GM19099 (cell line): ENCODE measurements at regions not wholly inside any gene's neighbourhood (a gene's known extent, or its start where the extent isn't known, plus 50 kb on each side); places are given as distances from the start of the nearest gene placed in this dataset.

Experiments
- POLR2A ChIP-seq: IDR thresholded peaks from 3 replicates; pipeline ENCODE4 v1.6.1; 2011; ENCODE audit warnings: low read depth; ENCODE audit not compliant: insufficient read length; ENCODE audit errors: extremely low read depth

DNA sequence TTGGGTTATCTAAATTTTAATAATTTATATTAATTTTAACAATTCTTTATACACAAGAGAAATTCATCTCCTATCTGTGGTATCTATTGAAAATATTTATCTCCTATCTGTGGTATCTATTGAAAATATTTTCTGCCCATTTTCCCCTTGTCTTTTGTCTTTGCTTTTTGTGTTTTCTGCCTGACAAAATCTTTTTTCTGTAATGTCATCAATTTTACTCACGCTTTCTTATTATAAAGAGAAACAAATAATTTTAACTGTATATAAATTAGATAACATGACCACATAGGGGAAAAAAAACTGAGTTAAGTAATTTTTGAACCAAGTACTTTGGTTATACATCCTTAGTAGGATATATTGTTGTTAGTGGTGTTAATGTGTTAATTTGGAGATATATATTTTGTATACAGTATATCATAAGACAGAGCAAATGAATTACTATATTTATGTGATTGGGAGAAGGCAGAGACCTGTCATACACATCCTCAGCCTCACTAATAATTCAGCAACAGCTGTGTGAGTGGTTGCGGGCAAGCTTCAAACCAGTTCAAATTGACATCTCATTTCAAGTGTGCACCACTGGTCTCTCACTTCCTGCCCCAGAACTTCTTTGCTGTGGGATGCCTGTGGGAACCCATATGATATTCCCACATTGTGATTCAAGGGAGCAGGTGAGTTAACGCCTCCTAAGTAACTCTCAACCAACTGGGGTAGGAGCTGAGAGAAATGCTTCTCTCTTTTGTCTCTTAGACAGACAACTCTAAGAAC is 292.4 kb downstream of the SP3 start:
- no peak for TF ChIP-seq POLR2A

GRCh38 chr2:173673640-173674039 is 291.5 kb downstream of the SP3 start:
- TF ChIP-seq POLR2A, result no peak

- TF ChIP-seq POLR2A, result no peak
Observed at GRCh38 chr2:173676647-173677046, 288.5 kb downstream of the SP3 start.

GRCh38 chr2:173678186-173678585 is 287.0 kb downstream of the SP3 start:
- no peak for TF ChIP-seq POLR2A

DNA sequence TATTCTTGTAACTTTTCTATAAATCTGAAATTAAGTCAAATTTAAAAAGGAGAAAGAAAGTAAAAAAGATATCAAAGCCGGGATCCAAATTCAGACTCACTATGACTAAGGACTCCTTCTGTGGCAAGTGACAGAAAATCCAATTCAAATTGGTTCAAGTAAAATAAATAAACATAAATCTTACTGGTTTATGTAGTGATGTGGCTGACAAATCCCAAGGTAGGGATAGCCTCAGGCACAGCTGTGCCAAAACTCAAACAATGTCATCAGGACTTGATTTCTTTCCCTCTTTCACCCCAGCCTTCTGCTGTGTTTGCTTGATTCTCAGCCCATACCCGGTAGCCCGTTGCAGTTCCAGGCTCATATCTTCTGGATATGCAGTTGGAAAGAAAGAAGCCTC is 284.6 kb downstream of the SP3 start:
- TF ChIP-seq POLR2A, result no peak

GRCh38 chr2:173681881-173682650 is 283.1 kb downstream of the SP3 start:
- TF ChIP-seq POLR2A, result no peak

DNA sequence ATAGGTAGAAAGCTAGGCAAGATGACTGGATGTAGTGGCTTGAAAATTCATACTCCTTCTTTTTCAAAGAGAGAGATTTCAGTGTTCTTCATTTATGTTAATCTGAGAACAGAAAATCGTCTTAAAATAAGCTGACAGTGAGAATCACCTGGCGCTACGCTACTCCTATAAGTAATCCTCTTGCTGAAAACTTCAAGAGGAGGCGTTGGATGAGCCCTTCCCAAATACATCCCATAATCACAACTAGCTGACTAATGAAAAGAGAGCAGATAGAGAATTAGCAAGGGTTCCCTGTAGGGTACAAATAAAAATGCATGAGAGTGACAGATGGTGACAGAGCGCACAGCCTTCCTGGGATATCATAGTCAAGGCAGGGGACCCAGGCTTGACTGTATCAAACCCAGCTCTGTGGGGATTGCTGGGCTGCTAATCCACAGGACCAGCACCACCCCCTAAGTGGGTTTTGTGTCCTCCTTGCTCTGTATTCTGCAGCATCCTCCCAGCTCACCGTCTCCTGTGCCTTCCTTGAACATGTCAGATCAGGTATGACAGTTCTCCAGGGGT is 280.2 kb downstream of the SP3 start:
- no peak for TF ChIP-seq POLR2A

- TF ChIP-seq POLR2A, result no peak
Observed at GRCh38 chr2:173690349-173690748, 274.8 kb downstream of the SP3 start.

- no peak for TF ChIP-seq POLR2A
Observed at GRCh38 chr2:173692068-173692467, 273.1 kb downstream of the SP3 start.

- TF ChIP-seq POLR2A, result no peak
Observed at GRCh38 chr2:173693044-173693589, 272.1 kb downstream of the SP3 start.

GRCh38 chr2:173696274-173696673 is 268.9 kb downstream of the SP3 start:
- TF ChIP-seq POLR2A, result no peak

DNA sequence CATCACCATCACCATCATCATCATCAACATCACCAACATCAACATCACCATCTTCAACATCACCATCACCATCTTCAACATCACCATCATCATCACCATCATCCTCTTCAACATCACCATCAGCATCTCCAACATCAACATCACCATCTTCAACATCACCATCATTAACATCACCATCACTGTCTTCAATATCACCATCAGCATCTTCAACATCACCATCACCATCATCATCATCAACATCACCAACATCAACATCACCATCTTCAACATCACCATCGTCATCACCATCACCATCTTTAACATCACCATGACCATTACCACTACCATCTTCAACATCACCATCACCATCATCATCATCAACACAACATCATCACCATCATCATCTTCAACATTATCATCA is 267.2 kb downstream of the SP3 start:
- TF ChIP-seq POLR2A, result no peak

- TF ChIP-seq POLR2A, result no peak
Observed at GRCh38 chr2:173705656-173706055, 259.5 kb downstream of the SP3 start.

DNA sequence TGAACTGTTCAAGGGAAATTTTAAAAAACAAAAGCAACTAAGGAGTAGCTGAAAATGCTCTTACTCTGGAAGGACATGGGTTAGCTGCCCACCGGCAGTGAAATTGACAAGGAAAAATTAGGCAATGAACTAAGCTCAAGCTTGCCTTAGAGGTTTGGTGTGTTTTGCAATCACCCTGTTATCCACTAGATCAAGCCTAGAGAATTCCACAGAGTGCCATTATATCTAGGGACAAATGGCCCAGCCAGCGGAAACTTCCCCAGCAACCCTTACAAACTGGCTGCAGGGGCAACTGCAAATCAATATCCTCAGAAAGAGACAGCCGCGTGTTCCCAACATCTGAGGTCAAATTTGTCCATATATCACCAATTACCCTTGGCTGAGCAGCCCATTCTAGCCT is 258.2 kb downstream of the SP3 start:
- no peak for TF ChIP-seq POLR2A

GRCh38 chr2:173708806-173709205 is 256.4 kb downstream of the SP3 start:
- TF ChIP-seq POLR2A, result no peak

DNA sequence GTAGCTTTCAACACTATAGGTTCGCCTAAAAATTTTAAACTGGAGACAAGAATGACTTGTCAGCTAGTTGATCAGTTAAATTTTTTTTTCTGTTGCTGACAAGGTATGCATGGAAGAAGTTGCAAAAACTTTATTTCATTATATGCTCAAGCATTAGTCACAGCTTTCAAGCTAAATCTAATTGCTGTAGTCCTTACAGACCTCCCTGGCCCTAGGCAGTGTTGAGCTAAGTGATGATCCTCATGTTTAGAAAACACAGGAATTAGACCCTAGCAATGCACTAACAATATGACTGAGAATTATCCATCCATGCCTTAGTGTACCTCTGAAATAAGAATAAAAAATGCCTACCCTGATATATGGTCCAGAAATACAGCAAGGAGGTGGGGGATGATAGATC is 253.4 kb downstream of the SP3 start:
- no peak for TF ChIP-seq POLR2A
